Panc1 (cell line): ENCODE measurements at regions not wholly inside any gene's neighbourhood (a gene's known extent, or its start where the extent isn't known, plus 50 kb on each side); places are given as distances from the start of the nearest gene placed in this dataset.

Source experiments
- ATAC-seq: fragments of 200-7000 bp; cut with Tn5 transposase; 2 replicates; pipeline ENCODE4 v1.9.1; 2020; ENCODE audit warnings: mild to moderate bottlenecking, moderate library complexity
- BruUV-seq: library from RNA; stranded (reverse); fragments of 400-500 nt; replicated peaks from 2 replicates; lab custom pipeline; 2021; lab: Mats Ljungman, UMichigan
- CTCF ChIA-PET: fragments of 300-600 bp; sonication (Branson Sonifier 250); formaldehyde crosslinking; loops from one replicate; lab custom pipeline; 2022; ENCODE audit warnings: antibody characterized with exemption; lab: Charles Lee
- POLR2A ChIA-PET: fragments of 300-600 bp; sonication (Branson Sonifier 250); formaldehyde crosslinking; loops from one replicate; lab custom pipeline; 2022; ENCODE audit warnings: antibody characterized with exemption; lab: Charles Lee
- DNase-seq: peaks from one replicate; pipeline ENCODE4 v3.0.0-alpha.2; 2010; ENCODE audit warnings: low read depth, low spot score
- H3K27ac ChIP-seq: 2 replicates; pipeline ENCODE4 v1.5.1; 2011; ENCODE audit warnings: mild to moderate bottlenecking, low read length, inconsistent platforms
- H3K27me3 ChIP-seq: fragments of 200-500 bp; sonication (Bioruptor generic); 2 replicates; pipeline ENCODE4 v1.6.0; 2014; ENCODE audit warnings: low read length, inconsistent platforms; ENCODE audit not compliant: control insufficient read depth, insufficient read depth
- H3K36me3 ChIP-seq: fragments of 200-500 bp; sonication (Bioruptor generic); 2 replicates; pipeline ENCODE4 v1.5.1; 2014; ENCODE audit warnings: inconsistent platforms, mild to moderate bottlenecking, low read length, moderate library complexity; ENCODE audit not compliant: control insufficient read depth, insufficient read depth
- H3K4me1 ChIP-seq: 2 replicates; pipeline ENCODE4 v1.5.1; 2011; ENCODE audit warnings: inconsistent platforms, mild to moderate bottlenecking, low read length, moderate library complexity; ENCODE audit not compliant: control insufficient read depth, insufficient read depth
- H3K4me3 ChIP-seq, 2 experiments: 2 replicates each; pipeline ENCODE4 v1.5.1; 2011 to 2012; ENCODE audit warnings: low read depth in 2 of 2, low read length in 2 of 2, mild to moderate bottlenecking in 2 of 2, inconsistent platforms in 1 of 2, moderate library complexity in 1 of 2
- H3K9me3 ChIP-seq: fragments of 200-500 bp; sonication (Bioruptor generic); 2 replicates; pipeline ENCODE4 v1.5.1; 2014; ENCODE audit warnings: low read depth, mild to moderate bottlenecking, inconsistent platforms, low read length, moderate library complexity; ENCODE audit not compliant: control insufficient read depth, insufficient read depth
- POLR2AphosphoS5 ChIP-seq: IDR thresholded peaks from 2 replicates; pipeline ENCODE4 v1.6.1; 2012; ENCODE audit warnings: mild to moderate bottlenecking, low read depth, low read length, moderate library complexity
- REST ChIP-seq, 2 experiments: IDR thresholded peaks; 2 replicates each; pipeline ENCODE4 v1.6.1; 2011 to 2012; ENCODE audit warnings: low read depth in 2 of 2, control low read depth in 1 of 2, low read length in 1 of 2, mild to moderate bottlenecking in 1 of 2, moderate library complexity in 1 of 2; ENCODE audit not compliant: insufficient read depth in 1 of 2
- SIN3A ChIP-seq: IDR thresholded peaks from 2 replicates; pipeline ENCODE4 v1.6.1; 2012; ENCODE audit warnings: low read depth, mild to moderate bottlenecking, low read length, moderate library complexity, borderline replicate concordance; ENCODE audit not compliant: insufficient read depth
- TCF7L2 ChIP-seq: IDR thresholded peaks from 2 replicates; pipeline ENCODE4 v1.6.1; 2011; ENCODE audit warnings: mild to moderate bottlenecking, low read depth, low read length, inconsistent platforms
- in situ Hi-C: cut with HindIII; loops from 2 replicates; pipeline ENCODE4 v1.10.0; 2016; ENCODE audit warnings: low sequenced_read_pairs, low pct_unique_long_range_greater_than_20kb
- intact Hi-C: fragments of 100-400 bp; cut with micrococcal nuclease; formaldehyde crosslinking; loops from one replicate; pipeline ENCODE4 v1.10.0; 2022; ENCODE audit not compliant: unreplicated experiment
- TF ChIP-seq, protein P1 (sequence below): fragments of 450-650 bp; IDR thresholded peaks from 2 replicates; pipeline ENCODE4 v1.5.1; 2017; ENCODE audit warnings: mild to moderate bottlenecking

DNA sequence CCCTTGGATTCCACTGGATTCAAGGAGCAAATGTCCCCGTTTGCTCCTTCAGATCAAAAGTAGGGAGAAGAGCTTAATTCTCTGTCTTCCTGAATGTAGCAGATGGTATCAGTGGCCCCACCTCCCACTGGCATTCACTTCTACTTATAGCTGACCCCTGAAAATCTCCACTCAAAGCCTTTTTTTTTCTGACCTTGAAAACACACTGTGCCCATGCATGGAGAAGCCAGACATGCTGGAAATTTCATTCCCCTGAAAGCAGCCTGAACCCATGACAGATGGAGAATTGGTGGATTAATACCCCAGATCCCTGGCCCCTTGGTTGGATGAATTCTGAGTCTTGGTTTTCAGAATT, 76.6 kb upstream of the UBAC2 start:
- Histone ChIP-seq H3K27ac (no peak overlapping the region), H3K36me3 (no peaks in the 10 kb centered on the region; the same call in 1 of the 2 replicates), H3K27me3 (no peaks in the 10 kb centered on the region), H3K4me1 (no peaks in the 10 kb centered on the region), H3K4me3 (no peak overlapping the region), H3K9me3 (no peaks in the 10 kb centered on the region)
- intact Hi-C loops = no loop called here
- ATAC-seq (no peak), DNase-seq (no peak)
- TF ChIP-seq POLR2AphosphoS5 = no peak
- no peak for TF ChIP-seq SIN3A
- no peak for TF ChIP-seq TCF7L2
- TF ChIP-seq REST (IDR thresholded peaks at IDR 0.05; ENCODE audit: insufficient read depth in 1 of 2, low read depth in 2 of 2, low read length in 1 of 2) = no peak
- TF ChIP-seq, protein P1, sequence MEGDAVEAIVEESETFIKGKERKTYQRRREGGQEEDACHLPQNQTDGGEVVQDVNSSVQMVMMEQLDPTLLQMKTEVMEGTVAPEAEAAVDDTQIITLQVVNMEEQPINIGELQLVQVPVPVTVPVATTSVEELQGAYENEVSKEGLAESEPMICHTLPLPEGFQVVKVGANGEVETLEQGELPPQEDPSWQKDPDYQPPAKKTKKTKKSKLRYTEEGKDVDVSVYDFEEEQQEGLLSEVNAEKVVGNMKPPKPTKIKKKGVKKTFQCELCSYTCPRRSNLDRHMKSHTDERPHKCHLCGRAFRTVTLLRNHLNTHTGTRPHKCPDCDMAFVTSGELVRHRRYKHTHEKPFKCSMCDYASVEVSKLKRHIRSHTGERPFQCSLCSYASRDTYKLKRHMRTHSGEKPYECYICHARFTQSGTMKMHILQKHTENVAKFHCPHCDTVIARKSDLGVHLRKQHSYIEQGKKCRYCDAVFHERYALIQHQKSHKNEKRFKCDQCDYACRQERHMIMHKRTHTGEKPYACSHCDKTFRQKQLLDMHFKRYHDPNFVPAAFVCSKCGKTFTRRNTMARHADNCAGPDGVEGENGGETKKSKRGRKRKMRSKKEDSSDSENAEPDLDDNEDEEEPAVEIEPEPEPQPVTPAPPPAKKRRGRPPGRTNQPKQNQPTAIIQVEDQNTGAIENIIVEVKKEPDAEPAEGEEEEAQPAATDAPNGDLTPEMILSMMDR = no peak
- BruUV-seq = no TSS peak
- in situ Hi-C loops = no loop called here
- CTCF ChIA-PET = no interaction called here
- POLR2A ChIA-PET = no interaction called here

GRCh38 chr13:99124794-99125316, 75.8 kb upstream of the UBAC2 start:
- Histone ChIP-seq H3K27ac (no peak overlapping the region), H3K4me1 (no peaks in the 10 kb centered on the region), H3K27me3 (no peaks in the 10 kb centered on the region), H3K4me3 (no peak overlapping the region), H3K9me3 (no peaks in the 10 kb centered on the region), H3K36me3 (no peaks in the 10 kb centered on the region; the same call in 1 of the 2 replicates)
- POLR2A ChIA-PET = no interaction called here
- CTCF ChIA-PET = no interaction called here
- BruUV-seq = no TSS peak
- TF ChIP-seq POLR2AphosphoS5 (no peak), TCF7L2 (no peak), SIN3A (no peak), REST (IDR thresholded peaks at IDR 0.05; ENCODE audit: insufficient read depth in 1 of 2, low read depth in 2 of 2, low read length in 1 of 2) (no peak)
- TF ChIP-seq, protein P1 = no peak
- intact Hi-C loops = no loop called here
- in situ Hi-C loops = no loop called here
- DNase-seq (peak; percentile 18), ATAC-seq (peak; percentile 56)
